ENCODE measurements at regions not wholly inside any gene's neighbourhood (a gene's known extent, or its start where the extent isn't known, plus 50 kb on each side); places are given as distances from the start of the nearest gene placed in this dataset.
"Not testable (repeated sequence)": the region's sequence is repeated elsewhere in the genome, so short reads cannot be mapped to it uniquely, and the experiment has no call there.

GRCh38 chr9:2243666-2244555 lies 228.8 kb downstream of the SMARCA2 start:
- no peak for DNase-seq

GRCh38 chr9:2247340-2247739 lies 232.2 kb downstream of the SMARCA2 start:
- no peak for DNase-seq

GRCh38 chr9:2248768-2249265 lies 233.7 kb downstream of the SMARCA2 start:
- no peak for DNase-seq

DNA sequence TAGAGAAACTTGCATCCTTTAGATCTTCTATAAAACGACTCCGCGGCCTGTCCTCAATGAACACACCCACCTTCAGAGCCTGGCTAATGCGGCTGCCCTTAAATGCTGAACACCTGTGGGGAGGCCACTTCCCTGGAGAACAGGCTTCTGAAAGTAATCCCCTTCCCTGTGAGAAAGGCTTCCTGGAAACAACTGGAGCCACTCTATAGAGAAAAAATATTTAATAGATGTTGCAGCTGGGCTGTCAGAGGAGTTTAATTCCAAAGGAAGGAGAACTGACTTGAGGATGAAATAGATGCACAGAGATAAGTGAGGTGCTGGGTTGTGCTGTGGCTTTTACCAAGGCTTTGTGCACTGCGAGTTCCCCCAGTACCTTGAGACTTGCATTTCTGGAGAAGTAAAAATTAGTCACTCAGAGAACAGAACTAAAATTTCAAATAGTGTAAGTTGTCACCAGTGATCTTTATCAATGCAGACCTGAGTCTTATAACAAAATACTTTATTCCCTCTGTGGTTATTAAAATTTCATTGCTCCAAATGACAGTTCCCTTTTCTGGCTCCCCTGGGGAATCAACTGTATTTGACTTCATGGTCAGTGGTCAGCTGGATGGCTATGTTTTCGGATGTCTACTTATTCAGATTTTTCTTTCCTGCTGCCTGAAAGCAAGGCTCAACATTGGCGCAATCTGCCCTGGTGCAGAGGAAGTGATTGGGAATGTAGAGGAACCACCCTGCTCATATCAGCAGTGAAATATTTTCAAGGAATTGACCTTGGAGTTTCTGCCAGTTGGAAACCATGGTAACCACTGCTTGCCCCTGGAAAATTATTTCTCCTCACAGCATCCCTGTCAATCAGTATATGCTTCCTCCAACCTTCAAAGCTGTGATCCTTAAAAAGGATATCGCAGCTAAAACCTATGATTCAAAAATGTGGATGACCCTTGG lies 238.8 kb downstream of the SMARCA2 start:
- DNase-seq, result no peak

DNA sequence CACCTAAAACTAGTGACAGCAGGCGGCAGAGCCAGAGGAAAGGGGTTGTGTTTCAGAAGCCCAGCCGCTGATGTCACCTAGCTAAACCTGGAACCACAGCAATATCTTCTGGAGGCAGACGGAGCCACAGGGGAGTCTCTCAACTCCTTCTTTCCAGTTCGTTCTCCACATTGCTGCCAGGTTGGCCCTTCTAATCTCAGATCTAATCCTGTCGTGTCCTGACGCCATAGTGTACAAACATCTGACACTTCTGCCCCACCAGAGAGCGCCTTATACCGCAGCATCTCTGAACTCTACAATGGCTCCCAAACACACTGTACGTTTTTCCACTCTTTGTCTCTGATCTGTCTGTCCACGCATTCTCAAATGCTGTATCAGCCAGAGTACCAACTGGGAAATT lies 240.0 kb downstream of the SMARCA2 start:
- DNase-seq, result no peak

DNA sequence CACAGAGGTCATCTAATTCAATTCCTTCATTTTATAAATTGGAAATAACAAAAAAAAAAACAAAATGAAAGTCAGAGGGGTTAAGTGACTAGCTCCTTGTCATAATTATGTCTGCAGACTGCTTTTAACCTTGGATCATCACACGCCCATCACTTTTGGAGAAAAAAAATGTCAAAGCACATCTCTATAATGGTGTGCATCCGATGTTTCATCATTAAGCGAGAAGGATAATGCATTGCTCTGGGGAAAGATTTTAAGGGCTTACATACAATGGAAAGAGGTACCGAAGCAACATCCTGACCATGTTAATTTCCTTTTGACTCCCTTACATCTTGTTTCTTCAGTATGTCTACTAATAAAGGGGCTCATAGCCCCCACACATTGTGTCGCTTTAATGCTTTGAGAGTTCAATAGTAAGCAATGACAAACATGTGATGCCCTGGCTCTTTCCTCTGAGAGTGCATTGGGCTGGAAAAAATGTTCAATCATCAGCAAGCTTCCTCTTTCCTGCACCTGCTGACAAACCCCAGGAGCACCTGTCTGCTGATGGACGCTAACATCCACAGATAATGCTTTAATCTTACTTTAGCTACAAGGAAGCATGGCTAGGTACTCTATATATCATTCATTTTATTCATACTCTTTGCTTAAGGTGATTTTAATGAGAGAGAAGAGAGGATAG lies 242.2 kb downstream of the SMARCA2 start:
- no peak for DNase-seq

GRCh38 chr9:2260417-2261306 lies 245.5 kb downstream of the SMARCA2 start:
- DNase-seq, result no peak

- DNase-seq, result no peak
Observed at GRCh38 chr9:2261421-2262103, 246.4 kb downstream of the SMARCA2 start.

DNA sequence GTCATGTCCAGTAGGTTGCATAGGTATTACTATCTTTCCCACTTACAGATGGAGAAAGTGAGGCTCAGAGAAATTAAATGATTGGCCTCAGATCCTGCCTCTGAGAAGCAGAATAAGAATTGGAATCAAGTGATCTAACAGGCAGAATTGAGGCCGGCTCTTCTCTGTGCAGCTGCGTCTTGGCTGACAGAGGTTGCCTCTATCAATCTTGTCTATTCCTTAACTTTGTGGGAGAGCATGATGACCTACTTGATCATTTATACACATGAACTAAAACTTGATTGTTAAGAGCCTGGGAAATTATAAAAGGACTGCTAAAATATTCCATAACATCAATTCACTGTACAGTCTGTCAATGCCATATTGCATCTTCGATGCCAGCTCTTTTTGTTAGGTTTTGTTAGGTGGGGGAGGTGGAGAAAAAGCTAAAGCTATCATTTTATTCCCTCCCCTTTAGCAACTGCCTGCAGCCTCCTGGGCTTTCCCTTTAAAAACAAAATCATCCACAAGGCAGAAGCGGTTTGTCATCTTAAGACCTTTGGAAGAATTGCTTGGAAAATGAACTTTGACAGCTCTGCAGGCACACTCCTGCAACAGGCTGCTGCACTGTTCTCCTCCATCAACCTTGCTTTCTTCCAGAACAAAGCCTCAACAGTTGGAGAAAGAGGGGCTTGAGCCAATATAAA lies 247.4 kb downstream of the SMARCA2 start:
- DNase-seq, result peak; percentile 29

GRCh38 chr9:2263111-2263510 lies 248.0 kb downstream of the SMARCA2 start:
- DNase-seq, result no peak

GRCh38 chr9:2263665-2264064 lies 248.5 kb downstream of the SMARCA2 start:
- no peak for DNase-seq

GRCh38 chr9:2264081-2264480 lies 248.9 kb downstream of the SMARCA2 start:
- DNase-seq, result no peak

DNA sequence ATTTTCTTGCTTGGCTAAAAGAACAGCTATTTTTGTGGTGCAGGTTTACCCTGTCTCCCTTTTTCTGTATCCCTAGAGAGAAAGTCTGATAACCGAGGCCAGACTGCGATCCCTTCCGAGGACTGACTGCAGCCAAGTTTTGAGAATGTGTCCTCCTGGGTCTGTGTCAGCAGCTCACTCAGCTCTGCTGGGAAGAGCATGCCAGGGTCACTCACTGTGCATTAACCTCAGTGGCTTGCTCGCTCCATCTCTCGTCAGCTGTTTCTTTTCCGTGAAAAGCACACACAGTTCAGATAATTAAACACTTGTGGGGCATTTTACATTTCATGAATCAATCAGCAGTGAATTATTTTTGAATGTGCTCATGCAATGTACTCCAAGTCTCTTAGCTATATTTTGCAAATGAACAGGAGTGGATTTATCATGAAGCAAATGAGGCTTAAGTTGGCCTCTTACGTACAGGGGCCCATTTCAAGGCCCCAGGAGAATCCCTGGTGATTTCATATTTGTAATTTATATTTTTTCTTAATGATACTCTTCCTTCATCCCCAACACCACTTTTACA lies 252.1 kb downstream of the SMARCA2 start:
- DNase-seq, result no peak

DNA sequence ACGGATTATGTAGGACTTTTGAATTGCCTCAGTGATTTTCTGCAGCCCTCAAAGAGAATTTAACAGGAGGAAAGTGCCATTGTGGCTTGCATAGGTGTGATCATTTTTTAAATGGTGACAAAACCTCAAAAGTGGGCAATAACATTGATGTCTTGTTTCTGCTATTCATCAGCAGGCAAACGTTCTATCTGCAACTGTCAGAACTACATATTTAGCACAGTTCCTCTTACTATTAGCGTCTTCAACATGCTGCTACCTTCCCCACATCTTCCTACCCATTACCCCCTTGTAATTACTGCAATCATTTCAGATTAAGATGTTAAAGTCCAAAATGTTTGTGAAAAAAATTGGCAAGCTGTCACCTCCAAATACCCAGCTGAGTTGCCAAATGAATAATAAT lies 254.6 kb downstream of the SMARCA2 start:
- DNase-seq, result no peak

GRCh38 chr9:2270565-2270964 lies 255.4 kb downstream of the SMARCA2 start:
- no peak for DNase-seq

DNA sequence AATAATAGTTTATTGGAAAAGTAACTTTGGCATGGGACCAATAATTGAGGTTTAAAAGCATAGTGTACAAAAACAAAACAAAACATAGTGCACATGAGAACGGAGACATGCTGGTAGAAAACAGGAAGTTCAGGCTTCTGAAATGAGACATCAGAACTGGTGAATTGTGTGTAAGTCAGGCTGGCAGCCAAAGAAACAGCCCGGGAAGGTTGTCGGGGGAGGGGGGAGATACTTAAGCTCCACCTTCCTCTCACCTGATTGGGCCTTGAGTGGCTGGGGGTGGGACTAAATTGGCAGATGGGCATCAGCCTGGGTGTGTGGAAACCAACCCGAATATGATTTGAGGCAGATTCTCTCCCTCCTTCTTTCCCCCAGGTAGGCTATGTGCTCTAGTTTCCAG lies 256.3 kb downstream of the SMARCA2 start:
- no peak for DNase-seq

- no peak for DNase-seq
Observed at GRCh38 chr9:2274762-2275161, 259.6 kb downstream of the SMARCA2 start.

GRCh38 chr9:2276296-2276695 lies 261.1 kb downstream of the SMARCA2 start:
- DNase-seq, result no peak

DNA sequence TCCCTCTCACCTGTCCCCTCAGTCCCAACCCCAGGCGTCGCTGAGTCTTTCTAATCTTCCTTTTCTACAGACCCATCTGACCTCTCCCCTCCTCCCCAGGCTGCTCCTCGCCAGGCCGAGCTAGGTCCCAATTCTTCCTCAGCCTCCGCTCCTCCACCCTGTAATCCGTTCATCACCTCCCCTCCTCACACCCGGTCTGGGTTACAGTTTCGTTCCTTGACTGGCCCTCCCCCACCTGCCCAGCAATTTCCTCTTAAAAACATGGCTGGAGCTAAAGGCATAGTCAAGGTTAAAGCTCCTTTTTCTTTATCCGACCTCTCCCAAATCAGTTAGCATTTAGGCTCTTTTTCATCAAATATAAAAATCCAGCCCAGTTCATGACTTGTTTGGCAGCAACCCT lies 262.0 kb downstream of the SMARCA2 start:
- DNase-seq, result not testable (repeated sequence)

GRCh38 chr9:2277644-2278043 lies 262.5 kb downstream of the SMARCA2 start:
- DNase-seq, result not testable (repeated sequence)
